WERI-Rb-1 (cell line): ENCODE measurements at regions not wholly inside any gene's neighbourhood (a gene's known extent, or its start where the extent isn't known, plus 50 kb on each side); places are given as distances from the start of the nearest gene placed in this dataset.

Experiments used
- DNase-seq: peaks from one replicate; pipeline ENCODE4 v3.0.0-alpha.2; 2020
- H3K27ac ChIP-seq: fragments of 250-450 bp; sonication (Bioruptor Pico); 2 replicates; pipeline ENCODE4 v1.5.1; 2020; ENCODE audit warnings: mild to moderate bottlenecking, moderate library complexity
- H3K27me3 ChIP-seq: fragments of 250-450 bp; sonication (Bioruptor Pico); 2 replicates; pipeline ENCODE4 v1.5.1; 2021; ENCODE audit warnings: mild to moderate bottlenecking, low read depth, moderate library complexity; ENCODE audit not compliant: insufficient read depth, severe bottlenecking
- H3K36me3 ChIP-seq: fragments of 250-450 bp; sonication (Bioruptor Pico); 2 replicates; pipeline ENCODE4 v1.5.1; 2020; ENCODE audit warnings: mild to moderate bottlenecking, moderate library complexity
- H3K4me3 ChIP-seq: 2 replicates; pipeline ENCODE4 v1.5.1; 2011; ENCODE audit warnings: low read depth, mild to moderate bottlenecking, control low read depth, low read length
- H3K9me3 ChIP-seq: fragments of 250-450 bp; sonication (Bioruptor Pico); 2 replicates; pipeline ENCODE4 v1.5.1; 2021; ENCODE audit warnings: mild to moderate bottlenecking, moderate library complexity; ENCODE audit not compliant: severe bottlenecking
- CTCF ChIP-seq: IDR thresholded peaks from 2 replicates; pipeline ENCODE4 v1.5.1; 2011; ENCODE audit warnings: low read depth, mild to moderate bottlenecking, control low read depth, inconsistent platforms, low read length

- H3K9me3 ChIP-seq = no peaks in the 10 kb centered on the region
- TF ChIP-seq CTCF = no peak
- H3K4me3 ChIP-seq = no peak overlapping the region
- no peaks in the 10 kb centered on the region for H3K27me3 ChIP-seq
- H3K27ac ChIP-seq = no peak overlapping the region
- H3K36me3 ChIP-seq = no peaks in the 10 kb centered on the region
- peak; percentile 1 for DNase-seq
Measured at GRCh38 chr22:47380692-47381091, 618.2 kb downstream of the TBC1D22A start.

- H3K4me3 ChIP-seq = no peak overlapping the region
- no peak for TF ChIP-seq CTCF
- H3K36me3 ChIP-seq = no peaks in the 10 kb centered on the region
- peak; percentile 2 for DNase-seq
- H3K27me3 ChIP-seq = no peaks in the 10 kb centered on the region
- H3K27ac ChIP-seq = no peak overlapping the region
- no peaks in the 10 kb centered on the region for H3K9me3 ChIP-seq
Measured at GRCh38 chr22:47379037-47379436, 616.6 kb downstream of the TBC1D22A start.

- no peak overlapping the region for H3K4me3 ChIP-seq
- DNase-seq = peak; percentile 0
- no peaks in the 10 kb centered on the region for H3K9me3 ChIP-seq
- H3K27me3 ChIP-seq = no peaks in the 10 kb centered on the region
- no peak overlapping the region for H3K27ac ChIP-seq
- TF ChIP-seq CTCF = no peak
- H3K36me3 ChIP-seq = no peaks in the 10 kb centered on the region
Measured at GRCh38 chr22:47377926-47378560, 615.6 kb downstream of the TBC1D22A start.

GRCh38 chr22:47376901-47377505 lies 614.6 kb downstream of the TBC1D22A start:
- no peak for TF ChIP-seq CTCF
- no peaks in the 10 kb centered on the region for H3K9me3 ChIP-seq
- no peaks in the 10 kb centered on the region for H3K27me3 ChIP-seq
- no peak for DNase-seq
- H3K4me3 ChIP-seq = no peak overlapping the region
- H3K27ac ChIP-seq = no peak overlapping the region
- no peaks in the 10 kb centered on the region for H3K36me3 ChIP-seq

GRCh38 chr22:47376322-47376700 lies 613.9 kb downstream of the TBC1D22A start:
- no peak for TF ChIP-seq CTCF
- Histone ChIP-seq H3K9me3 (no peaks in the 10 kb centered on the region), H3K27ac (no peak overlapping the region), H3K27me3 (no peaks in the 10 kb centered on the region), H3K36me3 (no peaks in the 10 kb centered on the region), H3K4me3 (no peak overlapping the region)
- DNase-seq = no peak
